Liver (tissue), 7 donors: ENCODE measurements at regions not wholly inside any gene's neighbourhood (a gene's known extent, or its start where the extent isn't known, plus 50 kb on each side); places are given as distances from the start of the nearest gene placed in this dataset.

ENCODE experiments used
- DNase-seq: peaks from one replicate; pipeline ENCODE4 v3.0.0-alpha.2; 2017; ENCODE audit warnings: low spot score
- H3K27ac ChIP-seq, 2 donors: one replicate each; pipeline ENCODE4 v1.7.0; 2013; ENCODE audit warnings: inconsistent platforms in 2 of 2, low read length in 2 of 2, control low read depth in 1 of 2, low read depth in 1 of 2, mild to moderate bottlenecking in 1 of 2
- H3K27me3 ChIP-seq, 4 donors: one replicate each; pipeline versions ENCODE4 v1.6.1 to v1.7.0; 2013; ENCODE audit warnings: low read length in 3 of 4, inconsistent platforms in 1 of 4, mild to moderate bottlenecking in 1 of 4, moderate library complexity in 1 of 4; ENCODE audit not compliant: control insufficient read depth in 4 of 4, insufficient read depth in 4 of 4
- H3K36me3 ChIP-seq, 4 donors: one replicate each; pipeline versions ENCODE4 v1.6.1 to v1.7.0; 2013; ENCODE audit warnings: low read length in 3 of 4, mild to moderate bottlenecking in 3 of 4, low read depth in 1 of 4, moderate library complexity in 1 of 4; ENCODE audit not compliant: control insufficient read depth in 4 of 4, insufficient read depth in 3 of 4
- H3K4me1 ChIP-seq, 4 donors: one replicate each; pipeline versions ENCODE4 v1.6.1 to v1.7.0; 2013; ENCODE audit warnings: low read length in 3 of 4, mild to moderate bottlenecking in 3 of 4, moderate library complexity in 1 of 4; ENCODE audit not compliant: control insufficient read depth in 4 of 4, insufficient read depth in 4 of 4
- H3K4me3 ChIP-seq, 3 donors: one replicate each; pipeline versions ENCODE4 v1.6.1 to v1.7.0; 2013; ENCODE audit warnings: low read length in 3 of 3, control low read depth in 1 of 3, low read depth in 1 of 3, mild to moderate bottlenecking in 1 of 3
- H3K9ac ChIP-seq, 2 donors: one replicate each; pipeline ENCODE4 v1.7.0; 2013; ENCODE audit warnings: low read length in 2 of 2, mild to moderate bottlenecking in 2 of 2, moderate library complexity in 2 of 2, control low read depth in 1 of 2, low read depth in 1 of 2
- H3K9me3 ChIP-seq, 4 donors: one replicate each; pipeline versions ENCODE4 v1.6.1 to v1.7.0; 2013; ENCODE audit warnings: low read length in 3 of 4; ENCODE audit not compliant: control insufficient read depth in 4 of 4
- EGR1 ChIP-seq, 2 donors: IDR thresholded peaks; 2 replicates each; pipeline ENCODE4 v1.6.1; 2016 to 2018; ENCODE audit warnings: antibody characterized with exemption in 2 of 2, low read depth in 2 of 2
- FOXA1 ChIP-seq: IDR thresholded peaks from 2 replicates; pipeline ENCODE4 v1.6.1; 2016; ENCODE audit warnings: antibody characterized with exemption
- GABPA ChIP-seq, 2 donors: IDR thresholded peaks in 1 of 2; conservative IDR thresholded peaks in 1 of 2; 2 replicates each; pipeline ENCODE4 v1.6.1; 2016; ENCODE audit warnings: antibody characterized with exemption in 2 of 2, mild to moderate bottlenecking in 1 of 2, moderate library complexity in 1 of 2
- HNF4A ChIP-seq, 2 donors: conservative IDR thresholded peaks; 2 replicates each; pipeline ENCODE4 v1.6.1; 2016; ENCODE audit warnings: antibody characterized with exemption in 2 of 2, mild to moderate bottlenecking in 2 of 2
- HNF4G ChIP-seq: IDR thresholded peaks from 2 replicates; pipeline ENCODE4 v1.6.1; 2016; ENCODE audit warnings: antibody characterized with exemption
- RAD21 ChIP-seq, 2 donors: IDR thresholded peaks; 2 replicates each; pipeline ENCODE4 v1.6.1; 2016; ENCODE audit warnings: antibody characterized with exemption in 2 of 2, mild to moderate bottlenecking in 2 of 2
- RXRA ChIP-seq, 2 donors: IDR thresholded peaks; 2 replicates each; pipeline ENCODE4 v1.6.1; 2017 to 2018; ENCODE audit warnings: antibody characterized with exemption in 2 of 2, mild to moderate bottlenecking in 1 of 2
- SP1 ChIP-seq: IDR thresholded peaks from 2 replicates; pipeline ENCODE4 v1.6.1; 2018; ENCODE audit warnings: antibody characterized with exemption, mild to moderate bottlenecking
- ZBTB33 ChIP-seq: IDR thresholded peaks from 2 replicates; pipeline ENCODE4 v1.6.1; 2016; ENCODE audit warnings: antibody characterized with exemption
- WGBS: extraction: QIAGEN DNeasy Blood & Tissue Kit; methylation state at CpG from one replicate; pipeline ENCODE4 v1.1.7; 2013; 5-methylcytosine and 5-hydroxymethylcytosine counted together
- TF ChIP-seq, protein P1 (sequence below): IDR thresholded peaks from 2 replicates; pipeline ENCODE4 v1.6.1; 2016; ENCODE audit warnings: antibody characterized with exemption, mild to moderate bottlenecking
- TF ChIP-seq, protein P2 (sequence below): IDR thresholded peaks from 2 replicates; pipeline ENCODE4 v1.6.1; 2016; ENCODE audit warnings: antibody characterized with exemption
- donor health status: healthy.
- donor health status: healthy.
- donor health status: healthy.
- donor health status: healthy.

GRCh38 chr21:35850029-35850428 lies 210.3 kb downstream of the SETD4 start:
- no peak for DNase-seq
- no peaks in the 10 kb centered on the region for H3K4me1 ChIP-seq
- WGBS: 63% methylated on average over 5 of the region's 5 CpGs
- H3K27ac ChIP-seq: no peak overlapping the region
- TF ChIP-seq SP1: no peak
- TF ChIP-seq RXRA (IDR thresholded peaks at IDR 0.05): no peak
- no peaks in the 10 kb centered on the region for H3K9me3 ChIP-seq
- H3K36me3 ChIP-seq: no peaks in the 10 kb centered on the region
- peaks cover 0 to 2% (median 0%) of the 10 kb centered on the region in 4 donors for H3K27me3 ChIP-seq
- H3K9ac ChIP-seq: no peak overlapping the region
- H3K4me3 ChIP-seq: no peak overlapping the region

DNA sequence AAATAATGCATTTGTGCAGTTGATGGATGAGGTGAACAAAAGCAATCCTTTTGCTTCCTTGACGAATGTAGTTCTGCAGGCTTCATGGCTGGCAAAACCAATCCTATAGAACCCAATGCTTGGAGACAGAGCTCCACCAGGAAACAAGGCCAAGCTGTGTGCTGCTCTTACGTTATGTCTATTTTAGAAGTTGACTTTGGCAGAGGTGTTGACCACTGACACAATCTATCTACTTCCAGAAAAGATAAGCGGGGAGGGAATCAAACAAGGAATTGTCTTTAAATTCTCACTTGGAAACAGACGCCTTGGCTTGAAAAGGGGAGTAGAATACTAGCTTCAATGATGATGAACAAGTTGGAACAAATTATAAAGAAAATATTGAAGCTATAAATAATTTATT lies 211.2 kb downstream of the SETD4 start:
- WGBS: 55% methylated on average over 4 of the region's 4 CpGs

More for the DNA sequence above, 211.2 kb downstream of the SETD4 start:
- H3K9me3 ChIP-seq: no peaks in the 10 kb centered on the region
- H3K27me3 ChIP-seq: no peaks in the 10 kb centered on the region
- no peak overlapping the region for H3K9ac ChIP-seq
- no peaks in the 10 kb centered on the region for H3K36me3 ChIP-seq
- H3K4me3 ChIP-seq: no peak overlapping the region
- no peak overlapping the region for H3K27ac ChIP-seq
- TF ChIP-seq, protein P1, sequence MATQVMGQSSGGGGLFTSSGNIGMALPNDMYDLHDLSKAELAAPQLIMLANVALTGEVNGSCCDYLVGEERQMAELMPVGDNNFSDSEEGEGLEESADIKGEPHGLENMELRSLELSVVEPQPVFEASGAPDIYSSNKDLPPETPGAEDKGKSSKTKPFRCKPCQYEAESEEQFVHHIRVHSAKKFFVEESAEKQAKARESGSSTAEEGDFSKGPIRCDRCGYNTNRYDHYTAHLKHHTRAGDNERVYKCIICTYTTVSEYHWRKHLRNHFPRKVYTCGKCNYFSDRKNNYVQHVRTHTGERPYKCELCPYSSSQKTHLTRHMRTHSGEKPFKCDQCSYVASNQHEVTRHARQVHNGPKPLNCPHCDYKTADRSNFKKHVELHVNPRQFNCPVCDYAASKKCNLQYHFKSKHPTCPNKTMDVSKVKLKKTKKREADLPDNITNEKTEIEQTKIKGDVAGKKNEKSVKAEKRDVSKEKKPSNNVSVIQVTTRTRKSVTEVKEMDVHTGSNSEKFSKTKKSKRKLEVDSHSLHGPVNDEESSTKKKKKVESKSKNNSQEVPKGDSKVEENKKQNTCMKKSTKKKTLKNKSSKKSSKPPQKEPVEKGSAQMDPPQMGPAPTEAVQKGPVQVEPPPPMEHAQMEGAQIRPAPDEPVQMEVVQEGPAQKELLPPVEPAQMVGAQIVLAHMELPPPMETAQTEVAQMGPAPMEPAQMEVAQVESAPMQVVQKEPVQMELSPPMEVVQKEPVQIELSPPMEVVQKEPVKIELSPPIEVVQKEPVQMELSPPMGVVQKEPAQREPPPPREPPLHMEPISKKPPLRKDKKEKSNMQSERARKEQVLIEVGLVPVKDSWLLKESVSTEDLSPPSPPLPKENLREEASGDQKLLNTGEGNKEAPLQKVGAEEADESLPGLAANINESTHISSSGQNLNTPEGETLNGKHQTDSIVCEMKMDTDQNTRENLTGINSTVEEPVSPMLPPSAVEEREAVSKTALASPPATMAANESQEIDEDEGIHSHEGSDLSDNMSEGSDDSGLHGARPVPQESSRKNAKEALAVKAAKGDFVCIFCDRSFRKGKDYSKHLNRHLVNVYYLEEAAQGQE: no peak
- TF ChIP-seq ZBTB33 (no peak), HNF4A (conservative IDR thresholded peaks at IDR 0.05) (no peak), EGR1 (IDR thresholded peaks at IDR 0.05; ENCODE audit: low read depth in 2 of 2) (no peak), RAD21 (IDR thresholded peaks at IDR 0.05) (no peak), RXRA (IDR thresholded peaks at IDR 0.05) (no peak), FOXA1 (no peak), HNF4G (no peak), SP1 (no peak), GABPA (IDR thresholded peaks at IDR 0.05 in 1 of 2, conservative IDR thresholded peaks at IDR 0.05 in 1 of 2) (no peak)
- TF ChIP-seq, protein P2, sequence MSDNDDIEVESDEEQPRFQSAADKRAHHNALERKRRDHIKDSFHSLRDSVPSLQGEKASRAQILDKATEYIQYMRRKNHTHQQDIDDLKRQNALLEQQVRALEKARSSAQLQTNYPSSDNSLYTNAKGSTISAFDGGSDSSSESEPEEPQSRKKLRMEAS: no peak
- DNase-seq: no peak
- H3K4me1 ChIP-seq: peaks cover 0 to 4% (median under 1%) of the 10 kb centered on the region in 4 donors
